ENCODE measurements at regions not wholly inside any gene's neighbourhood (a gene's known extent, or its start where the extent isn't known, plus 50 kb on each side); places are given as distances from the start of the nearest gene placed in this dataset.

- Histone ChIP-seq H2BK20ac (ENCODE audit: low read depth, low read length, poor library complexity, severe bottlenecking) (no peak overlapping the region), H3K9me3 (ENCODE audit: control insufficient read depth, low read depth, low read length) (no peaks in the 10 kb centered on the region), H3K23me2 (ENCODE audit: insufficient read length, low read depth, low read length, poor library complexity, severe bottlenecking) (no peaks in the 10 kb centered on the region), H4K5ac (ENCODE audit: insufficient read length, low read depth, low read length) (no peak overlapping the region), H3K79me2 (ENCODE audit: insufficient read depth, low read length) (no peaks in the 10 kb centered on the region), H3K4ac (ENCODE audit: low read depth, low read length) (no peak overlapping the region), H2BK12ac (ENCODE audit: insufficient read length, low read depth, low read length) (no peak overlapping the region), H3K27me3 (ENCODE audit: insufficient read depth, low read length) (no peaks in the 10 kb centered on the region), H2BK5ac (ENCODE audit: insufficient read length, low read length) (no peak overlapping the region), H3K56ac (ENCODE audit: insufficient read length, low read depth, low read length) (no peak overlapping the region), H2AFZ (ENCODE audit: low read length) (no peak overlapping the region), H3K4me1 (ENCODE audit: insufficient read depth, low read length) (no peaks in the 10 kb centered on the region), H3K4me2 (ENCODE audit: insufficient read depth, insufficient read length, low read length) (no peak overlapping the region), H3T11ph (ENCODE audit: low read length) (no peak overlapping the region), H4K91ac (ENCODE audit: insufficient read length, low read depth, low read length) (no peak overlapping the region), H2BK120ac (ENCODE audit: low read depth, low read length, poor library complexity, severe bottlenecking) (no peak overlapping the region), H3K18ac (ENCODE audit: insufficient read length, low read depth, low read length) (no peak overlapping the region), H3K9ac (ENCODE audit: extremely low read depth, insufficient read length, low read length) (no peak overlapping the region), H4K20me1 (ENCODE audit: control insufficient read depth, insufficient read depth, insufficient read length) (no peaks in the 10 kb centered on the region), H3K27ac (ENCODE audit: insufficient read length, low read depth, low read length) (no peak overlapping the region), H3K23ac (ENCODE audit: insufficient read length, low read depth, low read length) (no peak overlapping the region), H4K8ac (replicated peaks; ENCODE audit: insufficient read length, low read depth, low read length) (no peak overlapping the region), H2BK15ac (ENCODE audit: low read depth, low read length) (no peak overlapping the region), H2AK5ac (ENCODE audit: insufficient read length, low read length) (no peak overlapping the region), H3K14ac (ENCODE audit: insufficient read depth, low read length) (no peak overlapping the region), H3K79me1 (ENCODE audit: insufficient read depth, low read depth, low read length, poor library complexity, severe bottlenecking) (no peaks in the 10 kb centered on the region)
- WGBS (ENCODE audit: extremely low coverage, insufficient read length, low lambda C conversion rate), result no CpG with 5 or more reads among the region's 1 CpG
- Mint-ChIP-seq H3K9me3 (no peaks in the 10 kb centered on the region), H3K4me3 (no peak overlapping the region), H3K36me3 (ENCODE audit: insufficient read depth in 1 of 3, low read depth in 3 of 3) (no peaks in the 10 kb centered on the region), H3K4me1 (no peaks in the 10 kb centered on the region), H3K27ac (no peak overlapping the region; a peak in 2 of 7 replicates), H3K27me3 (ENCODE audit: low read depth) (no peaks in the 10 kb centered on the region)
- TF ChIP-seq CTCF (conservative IDR thresholded peaks at IDR 0.05), result no peak
- DNase-seq, result no peak
Measured at GRCh38 chr4:120319046-120319767, 252.6 kb upstream of the MAD2L1 start.

All from H9 (cell line).